Right lobe of liver (tissue), 6 donors: ENCODE measurements at regions not wholly inside any gene's neighbourhood (a gene's known extent, or its start where the extent isn't known, plus 50 kb on each side); places are given as distances from the start of the nearest gene placed in this dataset.
"Not testable (repeated sequence)": the region's sequence is repeated elsewhere in the genome, so short reads cannot be mapped to it uniquely, and the experiment has no call there.

Experiments used
- ATAC-seq, 4 donors: fragments of 200-7000 bp; cut with Tn5 transposase; one replicate each; pipeline ENCODE4 v1.9.1; 2020; ENCODE audit warnings: mild to moderate bottlenecking in 4 of 4, moderate library complexity in 4 of 4
- DNase-seq, 3 donors: peaks; one replicate each; pipeline ENCODE4 v3.0.0-alpha.2; 2020
- H3K27ac ChIP-seq, 3 donors: fragments of 200-600 bp; one replicate each; pipeline ENCODE4 v1.8.0; 2022
- H3K27me3 ChIP-seq, 2 donors: fragments of 200-600 bp; one replicate each; pipeline ENCODE4 v1.8.0; 2022
- H3K36me3 ChIP-seq, 4 donors: fragments of 200-600 bp; sonication (generic) in 1 of 4; one replicate each; pipeline versions ENCODE4 v1.5.1 to v1.8.0; 2017 to 2022; ENCODE audit warnings: control low read depth in 1 of 4
- H3K4me1 ChIP-seq, 4 donors: fragments of 200-600 bp; sonication (generic) in 1 of 4; one replicate each; pipeline versions ENCODE4 v1.5.1 to v1.8.0; 2017 to 2022; ENCODE audit warnings: control low read depth in 1 of 4
- H3K4me3 ChIP-seq, 3 donors: fragments of 200-600 bp; one replicate each; pipeline ENCODE4 v1.8.0; 2022
- H3K9me3 ChIP-seq, 4 donors: fragments of 200-600 bp; sonication (generic) in 1 of 4; one replicate each; pipeline versions ENCODE4 v1.5.1 to v1.8.0; 2017 to 2022; ENCODE audit warnings: control low read depth in 1 of 4
- CTCF ChIP-seq, 4 donors: fragments of 200-600 bp in 3 of 4; fragments of 450-650 bp in 1 of 4; IDR thresholded peaks; one replicate each; pipeline versions ENCODE4 v1.5.1 to v1.8.0; 2016 to 2022; ENCODE audit warnings: antibody characterized with exemption in 4 of 4, mild to moderate bottlenecking in 2 of 4
- POLR2A ChIP-seq: fragments of 450-650 bp; IDR thresholded peaks from one replicate; pipeline ENCODE4 v1.6.1; 2017; ENCODE audit warnings: antibody characterized with exemption, mild to moderate bottlenecking
- whole genome bisulfite sequencing: methylation state at CpG from one replicate; pipeline ENCODE4 v1.1.6; 2018; ENCODE audit warnings: low coverage, low lambda C conversion rate; ENCODE audit not compliant: insufficient coverage; ENCODE audit errors: missing lambda C conversion rate; 5-methylcytosine and 5-hydroxymethylcytosine counted together
- intact Hi-C, 2 donors: fragments of 100-400 bp; cut with DNase I; formaldehyde crosslinking; loops; one replicate each; pipeline versions ENCODE4 v1.11.2 to v1.14.1; 2022
- donor health status: DM: no; HTN: yes; CAD: no.
- donor health status: DM: no; HTN: no; CAD: no.
- donor health status: DM: no; HTN: no; CAD: no.
- donor health status: DM: no; HTN: yes; CAD: no.
- donor health status: DM: no; HTN: yes; CAD: no.

DNA sequence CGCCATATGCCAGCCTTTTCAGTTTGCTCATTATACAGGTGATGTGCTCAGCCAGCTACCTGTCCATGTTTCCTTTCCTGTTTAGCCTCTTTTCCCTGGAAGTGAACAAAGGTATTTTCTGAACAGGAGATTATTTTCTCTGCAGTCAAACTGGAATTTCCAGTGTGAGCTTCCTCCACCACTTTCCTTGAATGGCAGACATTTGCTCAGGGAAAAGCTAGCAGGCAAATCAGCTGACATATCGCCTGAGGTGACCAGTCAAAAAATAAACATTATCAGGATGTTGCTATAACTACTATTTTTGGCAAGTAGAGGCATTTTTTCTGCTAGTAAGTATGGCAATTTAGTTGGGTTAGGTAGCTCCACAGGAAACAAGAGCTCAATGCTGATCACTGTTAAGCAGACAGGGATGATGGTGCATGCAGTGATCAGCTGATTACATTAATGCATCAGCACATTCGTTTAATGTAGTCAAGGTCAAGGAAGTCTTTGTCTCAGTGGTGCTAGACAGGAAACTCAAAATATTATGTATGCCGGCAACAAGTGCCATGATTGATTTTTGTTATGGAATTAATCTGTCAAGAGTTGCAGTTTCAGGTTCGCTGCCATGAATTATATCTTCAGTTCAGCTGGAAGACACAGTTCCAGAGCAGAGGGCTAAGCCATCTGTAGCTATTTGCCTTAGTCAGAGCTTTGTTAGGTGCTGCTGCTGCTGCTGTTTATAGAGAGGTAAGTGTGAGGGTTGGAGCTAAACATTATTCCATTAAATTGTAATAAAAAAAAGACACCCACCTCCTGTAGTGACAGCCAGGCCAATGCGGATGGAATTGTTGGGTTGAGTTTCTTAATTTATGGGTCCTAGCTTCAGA is 179.7 kb upstream of the ST6GALNAC5 start:
- no peak for DNase-seq
- intact Hi-C loops = no loop called here
- H3K27me3 ChIP-seq = no peaks in the 10 kb centered on the region
- H3K4me1 ChIP-seq = no peaks in the 10 kb centered on the region
- H3K36me3 ChIP-seq = no peaks in the 10 kb centered on the region
- no peak overlapping the region for H3K4me3 ChIP-seq
- no peak for ATAC-seq
- H3K9me3 ChIP-seq = no peaks in the 10 kb centered on the region
- no peak overlapping the region for H3K27ac ChIP-seq
- 47% methylated on average over 6 of the region's 6 CpGs for WGBS
- no peak for TF ChIP-seq POLR2A
- no peak for TF ChIP-seq CTCF (IDR thresholded peaks at IDR 0.05)

- H3K4me1 ChIP-seq = no peaks in the 10 kb centered on the region
- no peak overlapping the region for H3K4me3 ChIP-seq
- intact Hi-C loops = no loop called here
- 63% methylated on average over 3 of the region's 3 CpGs for WGBS
- no peaks in the 10 kb centered on the region for H3K36me3 ChIP-seq
- DNase-seq (no peak), ATAC-seq (no peak)
- H3K27ac ChIP-seq = no peak overlapping the region
- no peaks in the 10 kb centered on the region for H3K9me3 ChIP-seq
- no peaks in the 10 kb centered on the region for H3K27me3 ChIP-seq
- TF ChIP-seq POLR2A (no peak), CTCF (IDR thresholded peaks at IDR 0.05) (no peak)
These were observed 176.5 kb upstream of the ST6GALNAC5 start for GRCh38 chr1:76690766-76691165.

DNA sequence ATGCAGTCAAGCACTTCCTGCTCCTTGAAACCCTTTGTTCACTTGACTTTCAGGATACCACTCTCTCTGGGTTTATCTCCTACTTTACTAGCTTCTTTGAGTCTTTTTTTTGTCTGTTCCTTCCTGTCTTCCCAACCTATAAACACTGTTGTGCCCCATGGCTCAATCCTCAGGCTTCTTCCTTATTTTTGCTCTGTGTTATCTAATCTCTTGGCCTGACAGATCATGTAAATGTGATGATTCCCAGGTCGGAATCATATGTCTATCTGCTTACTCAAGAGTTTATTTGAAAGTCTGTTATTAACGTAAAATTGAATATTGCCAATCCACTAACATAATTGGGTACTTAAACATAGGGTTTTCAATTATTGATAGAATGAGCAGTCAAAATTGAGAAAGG is 171.7 kb upstream of the ST6GALNAC5 start:
- intact Hi-C loops = no loop called here
- no peak for TF ChIP-seq POLR2A
- no peak for TF ChIP-seq CTCF (IDR thresholded peaks at IDR 0.05)
- no peak overlapping the region for H3K27ac ChIP-seq
- no peak for ATAC-seq
- no peak for DNase-seq
- no peaks in the 10 kb centered on the region for H3K36me3 ChIP-seq
- no peak overlapping the region for H3K4me3 ChIP-seq
- 22% methylated on average over 2 of the region's 2 CpGs for WGBS
- no peaks in the 10 kb centered on the region for H3K4me1 ChIP-seq
- no peaks in the 10 kb centered on the region for H3K9me3 ChIP-seq
- no peaks in the 10 kb centered on the region for H3K27me3 ChIP-seq

DNA sequence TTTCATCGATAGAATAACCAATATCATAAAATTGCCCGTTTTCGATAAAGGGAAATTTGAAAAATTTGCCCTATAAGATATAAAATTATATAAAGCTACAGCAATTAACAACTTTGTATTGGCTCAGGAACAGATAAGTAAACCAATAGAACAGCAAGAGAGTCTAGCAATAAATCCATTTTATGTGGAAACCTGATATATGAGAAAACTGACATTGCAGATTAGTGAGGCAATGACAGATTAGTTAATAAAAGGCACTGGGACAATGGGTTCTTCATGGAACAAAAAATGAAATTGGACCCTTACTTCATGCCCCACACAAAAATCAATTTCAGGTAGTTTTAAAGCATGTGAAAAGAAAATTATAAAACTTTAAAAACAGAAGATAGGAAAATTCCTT is 169.9 kb upstream of the ST6GALNAC5 start:
- no peak for TF ChIP-seq CTCF (IDR thresholded peaks at IDR 0.05)
- Histone ChIP-seq H3K4me1 (no peaks in the 10 kb centered on the region), H3K4me3 (no peak overlapping the region), H3K36me3 (no peaks in the 10 kb centered on the region), H3K27me3 (no peaks in the 10 kb centered on the region), H3K27ac (no peak overlapping the region), H3K9me3 (no peaks in the 10 kb centered on the region)
- DNase-seq = no peak
- ATAC-seq = no peak
- WGBS = 76% methylated on average over 3 of the region's 3 CpGs
- intact Hi-C loops = no loop called here

DNA sequence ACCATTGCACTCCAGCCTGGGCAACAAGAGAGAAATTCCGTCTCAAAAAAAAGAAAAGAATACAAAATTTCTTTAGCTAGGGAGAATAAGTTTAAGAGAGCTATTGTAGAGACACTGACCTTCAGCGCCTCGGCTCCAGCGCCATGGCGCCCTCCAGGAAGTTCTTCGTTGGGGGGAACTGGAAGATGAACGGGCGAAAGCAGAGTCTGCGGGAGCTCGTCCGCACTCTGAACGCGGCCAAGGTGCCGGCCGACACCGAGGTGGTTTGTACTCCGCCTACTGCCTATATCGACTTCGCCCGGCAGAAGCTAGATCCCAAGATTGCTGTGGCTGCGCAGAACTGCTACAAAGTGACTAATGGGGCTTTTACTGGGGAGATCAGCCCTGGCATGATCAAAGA is 167.6 kb upstream of the ST6GALNAC5 start:
- H3K36me3 ChIP-seq, intact Hi-C loops, ATAC-seq, H3K9me3 ChIP-seq, H3K27ac ChIP-seq, H3K4me3 ChIP-seq, DNase-seq, H3K4me1 ChIP-seq, H3K27me3 ChIP-seq: not testable (repeated sequence)
- 97% methylated on average over 16 of the region's 21 CpGs for WGBS

- H3K4me1 ChIP-seq, DNase-seq, H3K4me3 ChIP-seq, H3K27ac ChIP-seq, intact Hi-C loops, H3K36me3 ChIP-seq, ATAC-seq, H3K9me3 ChIP-seq, H3K27me3 ChIP-seq: not testable (repeated sequence)
- no CpG with 5 or more reads among the region's 12 CpGs for WGBS
These were observed 167.1 kb upstream of the ST6GALNAC5 start for GRCh38 chr1:76700200-76700599.
